Hindlimb muscle (tissue), 1 donor: ENCODE measurements at regions not wholly inside any gene's neighbourhood (a gene's known extent, or its start where the extent isn't known, plus 50 kb on each side); places are given as distances from the start of the nearest gene placed in this dataset.

ENCODE experiments used
- DNase-seq: peaks from one replicate; pipeline ENCODE4 v3.0.0-alpha.2; 2013

DNA sequence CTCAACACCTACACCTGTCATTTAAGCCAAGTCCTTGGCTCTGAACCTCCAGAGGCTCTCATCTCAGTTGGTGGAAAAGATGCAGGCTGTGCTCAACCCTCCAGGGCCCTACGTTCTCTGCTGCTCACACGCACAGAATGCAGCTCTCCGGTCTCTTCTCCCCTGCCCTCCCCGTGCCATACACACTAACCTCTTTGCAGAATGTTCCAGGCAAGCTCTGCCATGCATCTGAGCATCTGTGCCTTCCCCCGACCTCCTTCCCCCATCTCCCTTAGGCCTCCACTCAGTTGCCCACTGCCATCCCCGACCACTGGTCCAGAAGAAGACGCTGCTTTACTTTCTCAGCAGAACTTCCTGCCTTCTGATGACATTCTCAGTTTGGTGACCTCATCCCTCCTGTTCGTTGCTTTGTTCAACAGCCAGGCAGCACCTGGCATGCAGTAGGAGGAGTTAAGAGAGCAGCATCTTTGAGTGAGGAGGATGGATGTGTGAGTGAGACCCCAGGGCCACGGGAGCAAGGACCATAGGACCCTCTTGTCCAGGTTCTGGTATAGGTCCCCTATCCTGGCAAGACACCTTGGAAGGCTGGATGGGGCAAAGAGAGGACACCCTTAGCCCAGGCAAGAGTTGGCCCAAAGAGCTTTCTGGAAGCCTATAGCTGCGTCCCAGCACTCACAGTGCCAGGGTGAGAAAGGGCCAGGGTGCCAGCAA is 598.0 kb downstream of the BRD1 start:
- no peak for DNase-seq

DNA sequence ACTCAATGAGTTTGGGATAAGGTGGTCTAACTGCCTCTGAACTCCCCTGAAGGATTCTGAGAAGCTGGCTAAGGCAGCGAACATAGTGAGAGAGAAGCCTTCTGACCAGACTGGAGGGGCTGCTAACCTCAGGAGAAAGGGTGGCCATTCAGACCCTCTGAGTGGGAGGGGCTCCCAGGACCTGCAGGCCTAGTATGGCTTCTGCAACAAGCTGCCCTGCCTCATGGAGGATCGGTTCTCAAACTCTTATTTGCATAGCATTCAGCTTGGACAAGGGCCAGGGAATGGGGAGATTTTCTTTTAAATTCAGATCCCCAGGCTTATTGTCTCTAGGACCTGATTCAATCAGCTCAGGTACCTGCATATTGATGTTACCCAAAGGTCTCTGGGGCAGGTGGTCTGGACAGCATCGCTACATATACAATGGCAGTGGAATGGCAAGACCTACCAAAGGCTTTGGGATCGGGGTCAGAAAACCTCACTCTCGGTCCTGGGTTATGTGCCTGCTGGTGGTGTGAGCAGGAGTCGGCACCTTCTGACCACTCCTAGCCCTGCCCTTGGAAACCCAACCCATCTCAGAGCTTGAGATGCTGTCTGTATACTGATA is 599.1 kb downstream of the BRD1 start:
- no peak for DNase-seq

DNA sequence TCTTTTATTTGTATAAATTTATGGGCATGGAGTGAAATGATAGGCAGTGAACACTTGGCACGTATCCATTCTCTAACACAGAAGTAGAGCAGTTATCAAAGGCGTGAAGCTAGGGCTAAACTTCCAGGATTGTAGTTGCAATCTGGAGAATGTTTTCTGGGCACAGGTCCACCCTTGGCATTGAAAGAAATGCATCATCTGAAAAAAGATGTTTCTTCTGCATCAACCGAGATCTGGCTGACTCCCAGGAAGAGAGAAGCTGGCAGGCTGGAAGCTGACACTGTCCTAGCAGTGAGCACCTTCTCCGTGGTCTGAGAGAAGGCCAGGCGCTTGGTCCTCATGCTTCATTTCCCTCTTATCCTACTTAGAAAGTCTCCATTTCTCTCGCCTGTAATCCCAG is 600.0 kb downstream of the BRD1 start:
- no peak for DNase-seq

DNA sequence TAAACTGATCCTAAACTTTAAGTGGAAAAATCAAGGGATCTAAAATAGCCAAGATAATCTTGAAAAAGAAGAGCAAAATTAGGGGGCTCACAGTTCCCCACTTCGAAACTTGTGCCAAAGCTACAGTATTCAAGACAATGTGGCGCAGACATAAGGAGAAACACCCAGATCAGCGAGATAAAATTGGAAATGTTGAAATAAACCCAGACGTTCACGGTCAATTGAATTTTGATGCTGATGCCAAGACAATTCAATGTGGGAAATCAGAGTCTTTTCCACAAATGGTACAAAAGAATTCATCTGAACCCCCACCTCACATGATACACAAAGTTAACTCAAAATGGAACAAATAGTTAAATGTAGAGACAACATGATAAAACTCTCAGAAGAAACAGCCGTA is 601.6 kb downstream of the BRD1 start:
- DNase-seq: no peak

DNA sequence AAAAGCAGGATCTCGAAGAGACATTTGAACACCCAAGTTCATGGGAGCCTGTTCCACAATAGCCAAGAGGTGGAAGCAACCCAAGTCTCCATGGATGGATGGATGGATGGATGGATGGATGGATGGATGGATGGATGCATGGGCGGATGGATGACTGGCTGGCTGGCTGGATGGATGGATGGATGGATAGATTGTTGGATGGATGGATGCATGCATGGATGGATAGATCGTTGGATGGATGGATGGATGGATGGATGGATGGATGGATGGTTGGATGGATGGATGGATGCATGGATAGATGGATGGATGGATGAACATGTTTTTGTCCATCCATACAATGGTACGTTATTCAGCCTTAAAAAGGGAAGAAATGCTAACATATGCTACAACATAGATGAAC is 603.4 kb downstream of the BRD1 start:
- no peak for DNase-seq

DNA sequence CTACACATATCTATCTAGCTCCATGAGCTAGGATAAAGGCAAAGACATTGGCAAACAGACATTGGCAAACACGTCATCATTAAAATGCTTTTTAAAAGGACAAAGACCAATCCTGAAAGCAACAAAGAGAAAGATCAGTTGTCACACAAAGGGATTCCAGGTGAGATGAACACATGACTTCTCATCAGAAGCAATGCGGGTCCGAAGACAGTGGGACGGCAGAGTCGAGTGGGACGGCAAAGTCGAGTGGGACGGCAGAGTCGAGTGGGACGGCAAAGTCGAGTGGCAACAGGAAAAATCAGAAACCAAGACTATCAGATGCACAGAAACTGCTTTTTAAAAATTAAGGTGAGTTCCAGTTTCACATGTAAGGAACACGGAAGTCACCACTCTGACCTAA is 609.5 kb downstream of the BRD1 start:
- no peak for DNase-seq

DNA sequence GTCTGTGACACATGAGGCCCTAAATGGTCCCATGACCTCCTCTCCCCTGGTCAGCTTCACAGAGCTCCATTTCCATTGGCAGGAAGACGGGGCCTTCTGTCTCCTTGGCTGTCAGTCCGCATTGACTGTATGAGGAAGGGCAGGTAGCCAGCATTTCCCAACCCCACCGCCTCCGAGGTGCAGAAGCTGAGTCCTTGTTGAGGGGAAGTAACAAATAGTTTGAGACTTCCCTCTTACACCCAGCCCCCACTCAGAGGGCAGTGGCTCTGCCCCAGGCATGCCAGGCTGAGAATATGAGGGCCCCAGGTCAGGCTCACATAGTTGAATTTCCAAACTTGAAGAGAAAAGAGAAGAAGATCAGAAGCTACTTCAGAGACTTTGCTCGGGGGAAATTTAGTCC is 611.1 kb downstream of the BRD1 start:
- no peak for DNase-seq

DNA sequence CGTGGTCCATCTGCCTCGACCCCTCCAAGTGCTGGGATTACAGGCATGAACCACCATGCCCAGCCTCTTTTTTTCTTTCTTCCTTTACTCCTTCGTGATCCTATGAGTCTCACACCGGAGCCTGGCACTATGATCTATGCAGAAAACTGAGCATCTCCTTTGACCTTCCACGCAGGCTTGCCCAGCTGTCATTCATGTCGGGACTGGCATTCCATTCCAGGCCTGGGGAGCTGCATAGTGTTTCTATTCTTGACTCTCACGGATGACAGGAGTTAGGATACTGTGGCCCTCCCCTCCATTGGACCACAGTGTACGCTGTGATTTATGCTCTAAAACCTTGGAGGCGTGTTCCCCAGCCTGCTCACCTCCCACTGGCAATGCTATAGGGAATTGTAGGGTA is 611.8 kb downstream of the BRD1 start:
- no peak for DNase-seq

DNA sequence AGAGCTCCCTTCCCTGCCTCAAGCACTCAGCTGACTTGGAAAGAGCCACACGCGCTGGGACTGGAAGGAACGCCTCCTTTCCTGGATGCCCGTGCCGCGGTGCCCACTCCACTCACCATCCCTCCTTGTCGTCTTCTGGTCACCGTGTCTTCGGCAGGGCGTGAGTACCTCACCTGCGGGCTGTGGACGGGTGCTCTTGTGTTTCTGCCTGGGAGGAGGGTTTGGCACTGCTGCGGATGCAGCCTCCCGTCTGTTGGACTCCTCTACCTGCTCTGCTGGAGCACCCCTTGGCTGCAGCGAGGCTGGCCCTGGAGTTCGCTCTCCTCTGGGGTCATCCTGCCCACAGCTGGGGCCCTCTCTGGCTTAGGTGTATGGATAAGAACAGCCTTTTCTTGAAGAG is 612.7 kb downstream of the BRD1 start:
- no peak for DNase-seq

DNA sequence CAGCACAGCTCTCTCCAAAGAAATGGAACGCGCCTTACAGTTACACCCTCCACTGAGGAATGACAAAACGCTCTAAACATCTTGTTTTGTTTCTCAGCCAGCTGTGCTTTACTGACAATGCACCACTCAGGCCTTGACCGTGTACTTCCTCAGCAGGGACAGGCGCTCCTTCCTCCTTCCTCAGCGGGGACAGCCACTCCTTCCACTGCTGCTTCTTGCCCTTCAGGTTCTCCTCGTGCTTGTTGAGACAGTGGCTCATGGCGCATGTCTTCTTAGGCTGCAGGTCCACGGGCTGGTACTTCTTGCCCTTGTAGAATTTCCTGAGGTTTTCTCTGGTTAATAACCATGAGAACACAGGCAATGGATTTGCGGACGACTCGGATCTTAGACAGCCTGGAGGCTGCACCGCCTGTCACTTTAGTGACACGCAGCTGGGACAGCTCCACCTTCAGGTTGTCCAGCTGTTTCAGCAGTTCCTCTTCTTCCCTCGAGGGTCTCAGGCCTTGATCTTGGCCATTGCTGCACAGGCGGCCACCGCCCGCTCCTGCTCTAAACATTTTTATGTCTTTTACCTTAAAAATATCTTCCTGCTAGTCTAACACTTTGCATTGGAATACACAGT is 613.8 kb downstream of the BRD1 start:
- no peak for DNase-seq

DNA sequence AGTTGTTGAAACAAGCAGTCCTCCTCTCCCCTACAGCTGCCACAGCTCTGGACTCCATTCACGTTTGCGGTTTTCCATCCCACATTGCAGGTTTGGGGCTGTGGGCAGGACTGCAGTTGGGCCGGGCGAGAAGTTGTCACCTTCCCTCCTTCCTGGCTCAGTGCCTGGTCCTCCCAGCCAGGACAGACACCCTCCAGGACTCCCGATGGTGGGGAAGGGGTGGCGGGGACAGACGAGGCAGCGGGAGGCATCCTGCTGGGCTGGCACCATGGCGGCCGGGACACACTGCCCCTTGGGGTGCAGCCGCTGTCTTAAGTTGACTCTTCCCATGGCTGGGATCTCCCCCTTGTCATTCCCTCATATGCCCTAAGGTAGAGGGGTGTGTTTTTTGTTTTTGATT is 615.2 kb downstream of the BRD1 start:
- DNase-seq: no peak

DNA sequence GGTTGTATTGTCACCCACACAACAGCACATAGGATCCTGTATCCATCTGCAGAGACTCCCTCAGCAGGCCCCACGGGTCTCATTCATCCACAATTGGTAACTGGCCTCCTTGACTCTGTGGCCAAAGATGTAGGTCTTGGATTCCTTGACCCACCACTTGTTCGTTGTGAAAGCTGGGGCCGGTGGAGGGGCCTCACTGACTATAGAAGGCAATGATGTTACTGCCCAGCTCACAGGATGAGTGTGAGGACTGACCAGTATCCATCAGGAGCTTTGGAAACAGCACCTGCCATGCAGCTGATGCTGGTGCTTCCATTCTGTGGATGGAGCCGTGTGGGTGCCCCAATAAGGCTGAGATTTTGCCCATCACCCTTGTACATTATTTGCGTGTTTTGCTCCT is 615.7 kb downstream of the BRD1 start:
- no peak for DNase-seq

DNA sequence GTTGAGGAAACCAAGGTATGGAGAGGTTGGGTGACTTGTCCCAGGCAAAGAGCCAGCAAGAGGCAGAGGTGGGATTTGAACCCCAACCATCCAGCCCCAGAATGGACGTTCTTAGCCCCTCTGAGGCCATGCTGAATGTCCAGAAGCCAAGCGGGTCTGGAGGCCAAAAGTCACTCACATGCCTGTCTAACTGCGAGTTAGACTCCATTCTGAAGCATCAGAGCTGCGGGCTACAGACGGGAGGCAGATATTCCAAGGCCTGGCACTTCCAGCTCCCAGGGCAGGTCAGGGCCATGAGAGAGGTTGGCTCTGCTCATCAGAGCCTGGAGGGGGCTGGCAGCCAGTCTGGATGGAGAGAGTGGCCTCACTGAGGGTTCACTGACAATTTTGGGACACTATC is 616.5 kb downstream of the BRD1 start:
- DNase-seq: no peak

DNA sequence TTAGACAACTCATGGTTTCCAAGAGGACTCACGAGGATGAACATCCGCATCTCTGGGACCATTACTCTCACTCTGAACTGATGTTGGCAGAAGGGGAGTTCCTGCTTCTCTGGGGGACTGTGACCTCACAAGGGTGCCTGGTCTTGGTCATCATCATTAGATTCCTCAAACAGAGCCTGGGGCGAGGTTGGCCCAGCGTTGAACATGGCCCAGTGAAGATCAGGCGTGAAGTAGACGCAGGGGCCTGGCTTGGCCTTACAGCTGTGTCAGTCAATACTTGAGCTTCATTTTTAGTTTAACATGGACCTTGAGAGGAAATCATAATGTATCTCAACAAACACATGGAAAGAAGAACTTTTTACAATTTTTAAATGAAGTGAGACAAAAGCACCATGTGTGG is 617.1 kb downstream of the BRD1 start:
- no peak for DNase-seq

DNA sequence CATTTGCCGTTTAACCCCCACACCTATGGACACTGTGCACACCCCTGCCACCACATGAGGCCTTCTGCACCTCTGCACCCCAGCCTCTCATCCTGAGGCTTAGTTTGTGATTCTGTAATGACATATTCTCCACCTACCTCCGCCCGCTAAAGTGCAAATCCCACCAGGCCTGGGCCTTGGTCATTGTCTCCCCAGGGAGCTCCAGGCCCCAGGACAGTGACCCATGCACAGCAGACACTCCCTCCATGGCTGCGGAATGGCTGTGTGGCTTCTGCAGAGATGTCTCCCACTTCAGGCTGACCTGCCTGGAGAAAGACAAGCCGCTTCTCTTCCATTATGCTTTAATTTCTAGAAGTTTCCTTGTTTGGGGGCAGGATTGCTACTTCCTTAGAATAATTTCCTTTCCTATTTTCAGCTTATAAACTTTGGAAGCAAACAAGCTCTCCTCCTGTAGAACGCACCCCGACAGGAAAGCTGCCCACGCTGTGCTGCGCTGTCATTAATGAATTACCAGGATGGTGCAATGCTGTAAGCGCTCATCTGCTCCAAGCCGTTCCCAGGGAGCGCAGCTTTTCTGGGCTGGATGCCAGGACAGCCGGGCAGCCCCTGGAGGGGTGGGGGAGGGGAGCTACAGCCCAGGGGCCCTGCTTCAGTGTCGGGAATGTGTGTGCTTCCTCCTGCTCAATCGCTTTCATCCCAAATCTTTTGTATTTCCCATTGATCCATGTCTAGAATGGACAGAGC is 618.0 kb downstream of the BRD1 start:
- no peak for DNase-seq

DNA sequence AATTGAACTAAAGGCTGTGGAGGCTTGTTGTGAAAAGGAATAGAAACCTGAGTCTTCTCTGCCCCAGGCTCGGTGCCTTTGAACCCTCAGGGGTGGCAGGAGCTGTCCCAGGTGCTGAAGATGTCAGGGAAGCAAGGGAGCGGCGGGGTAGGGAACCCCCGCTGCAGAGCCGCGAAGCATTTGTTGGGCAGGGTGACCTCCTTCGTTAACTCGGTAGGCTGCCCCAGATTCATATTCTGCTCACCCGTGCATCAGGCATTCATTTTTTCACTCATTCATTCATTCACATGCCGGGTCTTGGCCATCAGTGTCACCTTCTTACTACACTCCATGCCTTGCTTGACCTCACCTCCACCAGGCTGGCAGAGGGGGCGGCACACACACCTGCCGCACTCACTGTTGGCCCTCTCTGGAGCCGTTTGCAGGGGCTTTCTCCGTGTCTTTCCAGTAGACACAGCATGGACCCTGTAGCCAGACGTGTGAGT is 618.9 kb downstream of the BRD1 start:
- no peak for DNase-seq

DNA sequence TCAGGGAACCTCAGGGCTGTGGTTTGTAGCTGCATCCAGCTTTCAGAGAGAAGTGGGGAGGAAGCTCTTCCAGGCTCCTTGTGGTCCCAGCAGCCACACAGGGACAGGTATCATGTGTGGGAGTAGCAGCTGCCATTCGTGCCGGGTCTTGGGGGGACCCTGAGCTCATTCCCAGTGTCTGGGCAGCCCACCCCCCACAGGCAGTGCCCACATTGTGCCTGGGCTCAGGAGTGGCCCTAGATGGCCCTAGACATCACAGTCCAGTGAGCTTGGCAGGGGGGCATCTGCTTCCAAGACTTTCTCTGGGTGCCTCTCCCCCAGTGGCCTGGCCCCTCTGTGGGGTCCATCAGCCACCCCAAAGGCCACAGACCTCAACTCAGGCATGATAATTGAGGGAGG is 619.7 kb downstream of the BRD1 start:
- DNase-seq: no peak

DNA sequence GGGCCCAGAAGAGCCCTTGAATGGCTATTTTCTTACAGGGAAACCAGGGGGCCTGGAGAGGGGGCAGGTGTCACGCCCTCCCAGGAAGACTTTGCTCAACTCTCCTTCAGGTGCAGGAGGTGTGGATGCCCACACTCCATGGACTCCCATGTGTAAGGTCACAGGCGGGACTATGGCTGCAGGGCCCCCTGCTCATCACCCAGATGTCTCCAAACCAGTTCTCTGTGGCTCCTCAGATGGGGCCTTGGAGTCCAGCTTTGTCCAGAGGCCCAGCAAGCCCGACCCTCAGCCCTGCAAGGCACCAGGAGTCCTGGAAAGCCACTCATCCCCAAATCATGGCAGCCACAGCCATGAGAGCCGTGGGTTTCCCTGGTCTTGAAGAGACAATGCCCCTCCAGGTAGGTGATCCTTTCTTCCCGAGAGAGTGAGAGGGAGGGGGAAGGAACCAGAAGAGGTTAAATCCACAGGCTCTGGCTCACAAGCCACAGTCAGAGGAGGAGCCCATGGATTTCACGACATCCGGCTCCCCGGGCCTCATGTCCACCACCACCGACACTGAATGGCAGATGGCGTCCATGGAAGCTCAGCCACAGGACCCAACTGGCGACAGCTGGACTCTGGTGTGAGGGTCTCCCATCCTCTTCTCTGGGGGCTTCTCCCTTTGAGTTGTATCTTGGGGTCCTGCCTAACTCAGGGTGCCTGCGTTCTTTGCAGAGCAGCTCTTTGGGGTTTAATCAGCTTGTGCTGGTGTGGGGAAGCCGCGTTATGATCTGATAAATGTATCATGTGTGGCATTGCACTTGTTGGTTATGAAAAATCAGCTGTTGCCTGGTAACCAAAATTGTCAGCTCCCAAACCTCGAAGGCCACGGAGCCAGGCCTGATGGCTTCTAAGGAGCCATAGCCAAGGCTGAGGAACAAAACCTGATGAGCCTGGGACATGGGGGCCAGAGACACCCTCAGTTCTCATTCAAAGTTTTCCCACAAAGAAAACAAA is 620.4 kb downstream of the BRD1 start:
- no peak for DNase-seq

DNA sequence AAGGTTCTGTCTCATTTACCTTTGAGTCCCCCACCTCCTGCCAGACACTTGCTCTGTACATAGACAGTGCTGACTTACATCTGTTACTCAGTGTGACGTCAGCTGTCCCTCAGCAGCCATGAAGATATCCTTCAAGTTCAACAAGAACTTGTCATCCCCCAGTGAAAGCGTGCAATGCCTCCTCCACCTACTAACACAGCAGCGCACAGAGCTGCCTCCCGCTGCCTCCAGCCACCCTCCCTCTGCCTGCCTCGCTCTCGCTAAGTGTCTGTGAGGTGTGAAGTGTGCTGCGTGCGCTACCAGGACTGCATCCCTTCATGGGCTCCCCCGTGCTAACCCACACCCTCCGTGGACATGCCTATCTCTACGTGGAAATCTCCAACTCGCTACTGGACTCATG is 621.4 kb downstream of the BRD1 start:
- no peak for DNase-seq

DNA sequence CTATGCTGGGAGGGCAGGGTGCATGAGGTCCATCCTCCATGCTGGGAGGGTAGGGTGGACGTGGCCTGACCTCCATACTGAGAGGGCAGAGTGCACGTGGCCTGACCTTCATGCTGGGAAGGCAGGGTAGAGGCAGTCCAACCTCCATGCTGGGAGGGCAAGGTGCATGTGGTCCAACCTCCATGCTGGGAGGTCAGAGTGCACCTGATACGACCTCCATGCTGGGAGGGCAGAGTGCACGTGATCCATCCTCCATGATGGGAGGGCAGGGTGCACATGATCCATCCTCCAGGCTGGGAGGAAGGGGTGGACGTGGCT is 622.2 kb downstream of the BRD1 start:
- no peak for DNase-seq

DNA sequence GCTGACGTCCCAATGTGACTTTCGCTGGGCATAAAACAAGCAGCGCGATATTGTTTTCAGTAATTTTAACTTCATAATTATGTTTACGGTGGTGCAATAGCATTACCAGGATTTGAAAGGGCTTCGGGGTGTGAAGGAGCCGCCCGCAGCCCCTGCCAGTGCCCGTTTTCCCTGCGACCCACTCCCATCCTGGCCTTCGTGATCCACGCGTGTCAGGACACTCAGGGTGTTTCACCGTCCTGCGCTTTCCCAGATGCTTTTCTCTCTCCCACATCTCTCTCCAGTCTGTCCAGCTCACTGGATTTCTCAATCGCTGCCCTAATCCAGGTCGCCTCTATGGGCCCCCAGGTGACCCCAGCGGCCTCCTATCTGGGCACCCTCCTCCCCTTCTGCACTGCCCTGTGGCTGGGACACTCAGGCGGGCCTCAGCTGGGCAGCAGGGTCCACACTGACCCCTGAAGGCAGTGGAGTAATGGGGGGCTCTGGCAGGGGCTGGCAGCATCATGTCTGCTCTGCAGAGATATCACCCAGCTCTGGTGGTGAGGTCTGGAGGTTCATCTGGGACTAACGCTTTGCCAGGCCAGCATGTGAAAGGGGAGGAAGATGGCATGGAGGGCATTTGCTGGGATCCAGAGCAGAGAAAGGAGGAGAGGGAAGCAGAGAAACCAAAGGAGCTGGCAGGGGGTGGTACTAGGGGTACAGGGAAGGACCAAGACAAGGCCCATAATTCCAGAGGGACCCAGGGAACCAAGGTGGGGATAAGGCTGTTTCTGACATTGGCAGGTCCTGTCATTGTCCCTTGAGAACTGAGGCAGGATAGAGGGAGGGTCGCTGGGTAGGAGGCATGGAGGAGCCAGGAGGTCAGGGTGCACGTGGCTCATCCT is 622.8 kb downstream of the BRD1 start:
- no peak for DNase-seq
